OCI-LY7 (cell line): ENCODE measurements at regions not wholly inside any gene's neighbourhood (a gene's known extent, or its start where the extent isn't known, plus 50 kb on each side); places are given as distances from the start of the nearest gene placed in this dataset.

ENCODE experiments used
- CTCF ChIP-seq: fragments of 200-600 bp; sonication (generic); conservative IDR thresholded peaks from 2 replicates; pipeline ENCODE4 v1.5.1; 2014; ENCODE audit warnings: mild to moderate bottlenecking, antibody characterized with exemption, low read length, moderate library complexity, mixed read lengths
- EZH2phosphoT487 ChIP-seq: fragments of 200-600 bp; sonication (generic); IDR thresholded peaks from 2 replicates; pipeline ENCODE4 v1.6.1; 2018; ENCODE audit warnings: low read depth, borderline replicate concordance, mild to moderate bottlenecking, mixed run types, antibody characterized with exemption, low read length, moderate library complexity, mixed read lengths

GRCh38 chr7:156236181-156236889, 404.2 kb upstream of the RNF32 start:
- no peak for TF ChIP-seq CTCF
- TF ChIP-seq EZH2phosphoT487: no peak
